ENCODE measurements at regions not wholly inside any gene's neighbourhood (a gene's known extent, or its start where the extent isn't known, plus 50 kb on each side); places are given as distances from the start of the nearest gene placed in this dataset.

- DNase-seq (ENCODE audit: low read depth) = no peak
- TF ChIP-seq CTCF (IDR thresholded peaks at IDR 0.05; ENCODE audit: insufficient read depth, low read depth, low read length, missing control alignments) = no peak
- H3K4me3 ChIP-seq (ENCODE audit: low read depth, low read length) = no peak overlapping the region
Measured at GRCh38 chr1:60470246-60470645, 396.7 kb upstream of the C1orf87 start.

GRCh38 chr1:60463786-60464185 is 390.2 kb upstream of the C1orf87 start:
- no peak overlapping the region for H3K4me3 ChIP-seq (ENCODE audit: low read depth, low read length)
- no peak for DNase-seq (ENCODE audit: low read depth)
- TF ChIP-seq CTCF (IDR thresholded peaks at IDR 0.05; ENCODE audit: insufficient read depth, low read depth, low read length, missing control alignments) = no peak

GRCh38 chr1:60463146-60463545 is 389.6 kb upstream of the C1orf87 start:
- DNase-seq (ENCODE audit: low read depth) = no peak

GRCh38 chr1:60461925-60462595 is 388.5 kb upstream of the C1orf87 start:
- DNase-seq (ENCODE audit: low read depth) = no peak
- no peak overlapping the region for H3K4me3 ChIP-seq (ENCODE audit: low read depth, low read length)
- TF ChIP-seq CTCF (IDR thresholded peaks at IDR 0.05; ENCODE audit: insufficient read depth, low read depth, low read length, missing control alignments) = no peak

More at GRCh38 chr1:60463146-60463545, 389.6 kb upstream of the C1orf87 start:
- no peak overlapping the region for H3K4me3 ChIP-seq (ENCODE audit: low read depth, low read length)
- TF ChIP-seq CTCF (IDR thresholded peaks at IDR 0.05; ENCODE audit: insufficient read depth, low read depth, low read length, missing control alignments) = no peak

- DNase-seq (ENCODE audit: low read depth) = no peak
- no peak overlapping the region for H3K4me3 ChIP-seq (ENCODE audit: low read depth, low read length)
- no peak for TF ChIP-seq CTCF (IDR thresholded peaks at IDR 0.05; ENCODE audit: insufficient read depth, low read depth, low read length, missing control alignments)
Measured at GRCh38 chr1:60458111-60458510, 384.5 kb upstream of the C1orf87 start.

GRCh38 chr1:60449876-60450275 is 376.3 kb upstream of the C1orf87 start:
- no peak for TF ChIP-seq CTCF (IDR thresholded peaks at IDR 0.05; ENCODE audit: insufficient read depth, low read depth, low read length, missing control alignments)
- DNase-seq (ENCODE audit: low read depth) = no peak

GRCh38 chr1:60448850-60449249 is 375.3 kb upstream of the C1orf87 start:
- no peak for TF ChIP-seq CTCF (IDR thresholded peaks at IDR 0.05; ENCODE audit: insufficient read depth, low read depth, low read length, missing control alignments)
- DNase-seq (ENCODE audit: low read depth) = no peak

More at GRCh38 chr1:60449876-60450275, 376.3 kb upstream of the C1orf87 start:
- H3K4me3 ChIP-seq (ENCODE audit: low read depth, low read length) = no peak overlapping the region

More at GRCh38 chr1:60448850-60449249, 375.3 kb upstream of the C1orf87 start:
- H3K4me3 ChIP-seq (ENCODE audit: low read depth, low read length) = no peak overlapping the region
